OCI-LY1 (cell line): ENCODE measurements at regions not wholly inside any gene's neighbourhood (a gene's known extent, or its start where the extent isn't known, plus 50 kb on each side); places are given as distances from the start of the nearest gene placed in this dataset.

Experiments
- CTCF ChIP-seq: fragments of 200-600 bp; sonication (generic), shearing (Covaris generic); IDR thresholded peaks from 2 replicates; pipeline ENCODE4 v1.5.1; 2017; ENCODE audit warnings: mild to moderate bottlenecking, antibody characterized with exemption, low read length, moderate library complexity, mixed read lengths
- EZH2 ChIP-seq: fragments of 200-600 bp; sonication (generic), shearing (Covaris generic); IDR thresholded peaks from 2 replicates; pipeline ENCODE4 v1.8.0; 2017; ENCODE audit warnings: borderline replicate concordance, mixed run types, mild to moderate bottlenecking, antibody characterized with exemption, low read length, moderate library complexity, mixed read lengths

DNA sequence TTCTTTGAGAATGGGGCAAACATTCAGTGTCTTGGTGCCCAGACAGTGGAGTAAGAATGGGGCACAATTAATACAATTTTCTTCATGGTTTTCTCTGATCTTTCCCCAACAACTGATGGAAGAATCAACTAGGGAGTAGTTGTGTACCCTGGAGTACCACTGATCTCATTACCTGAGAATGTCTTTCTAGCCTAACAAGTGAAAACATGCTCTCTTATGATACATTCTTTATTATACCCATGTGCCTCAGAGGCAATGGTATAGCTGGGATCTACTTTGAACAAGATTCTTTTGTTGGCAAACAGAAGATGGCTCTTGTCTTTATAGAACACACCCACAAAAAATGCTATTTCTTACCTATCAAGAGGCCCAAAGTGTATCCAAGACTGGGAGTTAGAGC is 250.6 kb upstream of the CMC1 start:
- TF ChIP-seq CTCF (no peak), EZH2 (no peak)
